ENCODE measurements at regions not wholly inside any gene's neighbourhood (a gene's known extent, or its start where the extent isn't known, plus 50 kb on each side); places are given as distances from the start of the nearest gene placed in this dataset.

DNA sequence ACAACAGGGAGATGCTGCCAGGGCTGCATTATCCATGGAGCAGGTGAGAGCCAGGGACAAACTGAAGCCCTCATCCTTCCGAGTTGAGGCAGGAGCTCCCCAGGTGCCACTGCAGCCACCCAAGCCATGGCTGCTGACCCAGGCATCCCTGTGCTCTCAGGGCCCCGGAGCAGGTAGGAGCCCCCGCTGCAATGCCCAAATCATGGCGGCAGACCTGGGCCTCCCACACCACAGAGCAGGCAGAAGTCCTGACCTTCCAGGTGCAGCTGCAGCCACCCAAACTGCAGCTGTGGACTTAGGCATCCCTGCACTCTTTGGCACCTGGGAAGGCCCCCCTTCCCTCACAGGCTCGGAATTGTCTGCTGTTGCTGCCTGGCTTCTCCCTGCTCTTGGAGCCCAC lies 443.6 kb downstream of the ARAP2 start:
- Histone ChIP-seq H3K36me3 (ENCODE audit: insufficient read depth, insufficient read length, low read length) (no peaks in the 10 kb centered on the region), H3K27me3 (ENCODE audit: insufficient read depth, insufficient read length) (no peaks in the 10 kb centered on the region), H3K9me3 (ENCODE audit: insufficient read depth, low read length) (no peaks in the 10 kb centered on the region; the same call in 1 of the 2 replicates), H3K4me1 (ENCODE audit: insufficient read depth, insufficient read length) (no peaks in the 10 kb centered on the region), H3K4me3 (ENCODE audit: insufficient read length, low read depth) (no peak overlapping the region), H3K9ac (ENCODE audit: insufficient read length, low read depth) (no peak overlapping the region)
- no peak for DNase-seq (ENCODE audit: low read depth, low spot score)
- TF ChIP-seq ZNF274 (IDR thresholded peaks at IDR 0.05; ENCODE audit: low read depth, low read length) = no peak
- no peak for TF ChIP-seq YY1 (IDR thresholded peaks at IDR 0.05; ENCODE audit: insufficient read depth, insufficient read length)
- no peak for TF ChIP-seq SUZ12 (IDR thresholded peaks at IDR 0.05; ENCODE audit: extremely low read depth, insufficient read depth, insufficient read length)

GRCh38 chr4:35802644-35803043 lies 441.7 kb downstream of the ARAP2 start:
- Histone ChIP-seq H3K4me3 (ENCODE audit: insufficient read length, low read depth) (no peak overlapping the region), H3K9ac (ENCODE audit: insufficient read length, low read depth) (no peak overlapping the region), H3K9me3 (ENCODE audit: insufficient read depth, low read length) (no peaks in the 10 kb centered on the region; the same call in 1 of the 2 replicates), H3K27me3 (ENCODE audit: insufficient read depth, insufficient read length) (no peaks in the 10 kb centered on the region), H3K4me1 (ENCODE audit: insufficient read depth, insufficient read length) (no peaks in the 10 kb centered on the region), H3K36me3 (ENCODE audit: insufficient read depth, insufficient read length, low read length) (no peaks in the 10 kb centered on the region)
- TF ChIP-seq SUZ12 (IDR thresholded peaks at IDR 0.05; ENCODE audit: extremely low read depth, insufficient read depth, insufficient read length) (no peak), ZNF274 (IDR thresholded peaks at IDR 0.05; ENCODE audit: low read depth, low read length) (no peak), YY1 (IDR thresholded peaks at IDR 0.05; ENCODE audit: insufficient read depth, insufficient read length) (no peak)
- DNase-seq (ENCODE audit: low read depth, low spot score) = no peak

DNA sequence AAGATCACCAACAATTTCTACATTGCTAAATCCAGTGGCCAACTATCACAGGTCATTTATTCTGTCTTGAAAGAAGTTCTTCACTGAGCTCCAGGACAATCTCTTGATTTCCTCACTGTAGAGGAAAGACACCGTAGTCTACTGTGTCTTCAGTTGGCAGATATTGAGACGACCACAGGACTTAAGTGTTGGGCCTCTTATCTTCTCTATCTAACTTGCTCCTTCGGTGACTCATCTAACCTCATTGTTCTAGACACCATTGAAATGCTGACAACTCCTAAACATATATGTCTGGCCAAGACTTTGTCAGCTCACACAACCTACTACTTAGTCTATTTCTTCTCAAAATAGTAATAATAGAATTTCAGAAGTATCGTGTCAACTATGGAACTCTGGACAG lies 425.8 kb downstream of the ARAP2 start:
- Histone ChIP-seq H3K36me3 (ENCODE audit: insufficient read depth, insufficient read length, low read length) (no peaks in the 10 kb centered on the region), H3K9ac (ENCODE audit: insufficient read length, low read depth) (no peak overlapping the region), H3K4me1 (ENCODE audit: insufficient read depth, insufficient read length) (no peaks in the 10 kb centered on the region), H3K27me3 (ENCODE audit: insufficient read depth, insufficient read length) (no peaks in the 10 kb centered on the region), H3K4me3 (ENCODE audit: insufficient read length, low read depth) (no peak overlapping the region), H3K9me3 (ENCODE audit: insufficient read depth, low read length) (no peaks in the 10 kb centered on the region)
- peak; percentile 1 for DNase-seq (ENCODE audit: low read depth, low spot score)
- TF ChIP-seq SUZ12 (IDR thresholded peaks at IDR 0.05; ENCODE audit: extremely low read depth, insufficient read depth, insufficient read length) (no peak), ZNF274 (IDR thresholded peaks at IDR 0.05; ENCODE audit: low read depth, low read length) (no peak), YY1 (IDR thresholded peaks at IDR 0.05; ENCODE audit: insufficient read depth, insufficient read length) (no peak)

- Histone ChIP-seq H3K36me3 (ENCODE audit: insufficient read depth, insufficient read length, low read length) (no peaks in the 10 kb centered on the region), H3K4me1 (ENCODE audit: insufficient read depth, insufficient read length) (no peaks in the 10 kb centered on the region), H3K9ac (ENCODE audit: insufficient read length, low read depth) (no peak overlapping the region), H3K9me3 (ENCODE audit: insufficient read depth, low read length) (no peaks in the 10 kb centered on the region), H3K27me3 (ENCODE audit: insufficient read depth, insufficient read length) (no peaks in the 10 kb centered on the region), H3K4me3 (ENCODE audit: insufficient read length, low read depth) (no peak overlapping the region)
- no peak for DNase-seq (ENCODE audit: low read depth, low spot score)
- TF ChIP-seq YY1 (IDR thresholded peaks at IDR 0.05; ENCODE audit: insufficient read depth, insufficient read length) (no peak), ZNF274 (IDR thresholded peaks at IDR 0.05; ENCODE audit: low read depth, low read length) (no peak), SUZ12 (IDR thresholded peaks at IDR 0.05; ENCODE audit: extremely low read depth, insufficient read depth, insufficient read length) (no peak)
Measured at GRCh38 chr4:35820003-35820402, 424.3 kb downstream of the ARAP2 start.

GRCh38 chr4:35824231-35824630 lies 420.1 kb downstream of the ARAP2 start:
- no peaks in the 10 kb centered on the region for H3K27me3 ChIP-seq (ENCODE audit: insufficient read depth, insufficient read length)
- no peak overlapping the region for H3K9ac ChIP-seq (ENCODE audit: insufficient read length, low read depth)
- H3K4me3 ChIP-seq (ENCODE audit: insufficient read length, low read depth) = no peak overlapping the region
- H3K4me1 ChIP-seq (ENCODE audit: insufficient read depth, insufficient read length) = no peaks in the 10 kb centered on the region
- no peak for DNase-seq (ENCODE audit: low read depth, low spot score)
- no peaks in the 10 kb centered on the region for H3K36me3 ChIP-seq (ENCODE audit: insufficient read depth, insufficient read length, low read length)
- H3K9me3 ChIP-seq (ENCODE audit: insufficient read depth, low read length) = no peaks in the 10 kb centered on the region
- TF ChIP-seq SUZ12 (IDR thresholded peaks at IDR 0.05; ENCODE audit: extremely low read depth, insufficient read depth, insufficient read length) (no peak), YY1 (IDR thresholded peaks at IDR 0.05; ENCODE audit: insufficient read depth, insufficient read length) (no peak), ZNF274 (IDR thresholded peaks at IDR 0.05; ENCODE audit: low read depth, low read length) (no peak)

DNA sequence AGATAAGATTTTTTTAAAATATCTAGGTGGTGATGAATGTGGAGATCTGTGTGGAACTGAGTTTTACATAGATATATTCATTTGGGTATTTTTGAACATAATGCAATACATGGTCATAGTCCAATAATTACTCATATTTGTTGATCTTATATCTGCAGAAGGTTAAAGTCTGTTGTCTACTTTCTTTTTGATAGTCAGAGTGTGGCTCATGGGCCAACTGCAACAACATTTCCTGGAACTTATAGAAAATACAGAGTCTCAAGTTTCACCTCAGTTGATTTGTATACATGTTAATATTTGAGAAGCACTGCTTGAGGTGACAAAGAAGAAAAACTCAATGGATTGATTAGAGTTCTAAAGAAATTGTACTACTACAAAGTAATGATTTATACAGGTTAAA lies 408.4 kb downstream of the ARAP2 start:
- DNase-seq (ENCODE audit: low read depth, low spot score) = no peak
- TF ChIP-seq YY1 (IDR thresholded peaks at IDR 0.05; ENCODE audit: insufficient read depth, insufficient read length) = no peak
- no peak for TF ChIP-seq SUZ12 (IDR thresholded peaks at IDR 0.05; ENCODE audit: extremely low read depth, insufficient read depth, insufficient read length)
- no peak for TF ChIP-seq ZNF274 (IDR thresholded peaks at IDR 0.05; ENCODE audit: low read depth, low read length)
- Histone ChIP-seq H3K9ac (ENCODE audit: insufficient read length, low read depth) (no peak overlapping the region), H3K9me3 (ENCODE audit: insufficient read depth, low read length) (no peaks in the 10 kb centered on the region), H3K4me1 (ENCODE audit: insufficient read depth, insufficient read length) (no peaks in the 10 kb centered on the region), H3K4me3 (ENCODE audit: insufficient read length, low read depth) (no peak overlapping the region), H3K36me3 (ENCODE audit: insufficient read depth, insufficient read length, low read length) (no peaks in the 10 kb centered on the region), H3K27me3 (ENCODE audit: insufficient read depth, insufficient read length) (no peaks in the 10 kb centered on the region)

DNA sequence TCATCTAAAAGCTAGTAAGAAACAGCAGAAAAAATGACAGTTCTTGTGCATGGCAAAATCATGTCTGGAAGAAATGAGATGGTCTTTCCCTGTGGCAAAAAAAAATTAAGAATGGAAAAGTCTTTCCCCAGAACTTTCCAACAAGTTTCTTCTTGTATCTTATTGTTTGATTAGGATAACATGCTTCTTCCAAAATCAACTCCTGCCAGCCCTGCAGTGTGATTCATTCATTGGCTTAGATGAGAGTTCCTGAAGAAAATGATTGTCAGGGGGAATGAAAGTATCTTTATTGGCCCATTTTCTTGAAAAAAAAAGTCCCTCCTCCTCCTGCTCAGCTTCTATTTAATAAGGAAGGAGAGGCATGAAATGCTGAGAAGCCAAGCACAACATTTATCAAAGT lies 407.7 kb downstream of the ARAP2 start:
- H3K4me1 ChIP-seq (ENCODE audit: insufficient read depth, insufficient read length) = no peaks in the 10 kb centered on the region
- DNase-seq (ENCODE audit: low read depth, low spot score) = no peak
- no peaks in the 10 kb centered on the region for H3K36me3 ChIP-seq (ENCODE audit: insufficient read depth, insufficient read length, low read length)
- H3K4me3 ChIP-seq (ENCODE audit: insufficient read length, low read depth) = no peak overlapping the region
- H3K9me3 ChIP-seq (ENCODE audit: insufficient read depth, low read length) = no peaks in the 10 kb centered on the region
- H3K9ac ChIP-seq (ENCODE audit: insufficient read length, low read depth) = no peak overlapping the region
- no peaks in the 10 kb centered on the region for H3K27me3 ChIP-seq (ENCODE audit: insufficient read depth, insufficient read length)
- no peak for TF ChIP-seq SUZ12 (IDR thresholded peaks at IDR 0.05; ENCODE audit: extremely low read depth, insufficient read depth, insufficient read length)
- TF ChIP-seq YY1 (IDR thresholded peaks at IDR 0.05; ENCODE audit: insufficient read depth, insufficient read length) = no peak
- no peak for TF ChIP-seq ZNF274 (IDR thresholded peaks at IDR 0.05; ENCODE audit: low read depth, low read length)

Data from NT2/D1 (cell line).